Endodermal cell (in vitro differentiated cells): ENCODE measurements at regions not wholly inside any gene's neighbourhood (a gene's known extent, or its start where the extent isn't known, plus 50 kb on each side); places are given as distances from the start of the nearest gene placed in this dataset.

Source experiments
- DNase-seq: peaks from one replicate; pipeline ENCODE4 v3.0.0-alpha.2; 2017
- H3K27ac ChIP-seq: 2 replicates; pipeline ENCODE4 v1.5.1; 2013; ENCODE audit warnings: mild to moderate bottlenecking, low read depth, low read length, moderate library complexity
- H3K27me3 ChIP-seq: 2 replicates; pipeline ENCODE4 v1.6.1; 2013; ENCODE audit warnings: mild to moderate bottlenecking, low read length, moderate library complexity; ENCODE audit not compliant: insufficient read depth, control insufficient read depth, poor library complexity, severe bottlenecking
- H3K36me3 ChIP-seq: 2 replicates; pipeline ENCODE4 v1.7.0; 2013; ENCODE audit warnings: mild to moderate bottlenecking, low read length, moderate library complexity; ENCODE audit not compliant: control insufficient read depth, insufficient read depth
- H3K4me1 ChIP-seq: one replicate; pipeline ENCODE4 v1.7.0; 2013; ENCODE audit warnings: low read length; ENCODE audit not compliant: control insufficient read depth, insufficient read depth
- H3K4me3 ChIP-seq: 2 replicates; pipeline ENCODE4 v1.5.1; 2013; ENCODE audit warnings: mild to moderate bottlenecking, low read length, moderate library complexity
- H3K9ac ChIP-seq: 2 replicates; pipeline ENCODE4 v1.6.1; 2013; ENCODE audit warnings: mild to moderate bottlenecking, low read length, moderate library complexity; ENCODE audit not compliant: poor library complexity, severe bottlenecking; ENCODE audit errors: extremely low read depth
- H3K9me3 ChIP-seq: 2 replicates; pipeline ENCODE4 v1.6.1; 2013; ENCODE audit warnings: mild to moderate bottlenecking, low read length, moderate library complexity; ENCODE audit not compliant: control insufficient read depth
- H3K27ac Mint-ChIP-seq: 2 replicates; pipeline ENCODE4 v1.8.0; 2020; ENCODE audit warnings: mixed read lengths
- H3K27me3 Mint-ChIP-seq: 2 replicates; pipeline ENCODE4 v1.8.0; 2021; ENCODE audit warnings: mild to moderate bottlenecking, mixed read lengths; ENCODE audit not compliant: insufficient read depth
- H3K36me3 Mint-ChIP-seq: 2 replicates; pipeline ENCODE4 v1.8.0; 2020; ENCODE audit warnings: low read depth, mixed read lengths
- H3K4me1 Mint-ChIP-seq: 2 replicates; pipeline ENCODE4 v1.8.0; 2020; ENCODE audit warnings: mixed read lengths
- H3K4me3 Mint-ChIP-seq: 2 replicates; pipeline ENCODE4 v1.8.0; 2020; ENCODE audit warnings: mild to moderate bottlenecking, moderate library complexity, mixed read lengths
- H3K9me3 Mint-ChIP-seq: 2 replicates; pipeline ENCODE4 v1.8.0; 2020; ENCODE audit warnings: mild to moderate bottlenecking, mixed read lengths
- CTCF ChIP-seq: fragments of 200-600 bp; sonication (generic); conservative IDR thresholded peaks from 2 replicates; pipeline ENCODE4 v1.5.0; 2021; ENCODE audit warnings: antibody characterized with exemption, mild to moderate bottlenecking
- WGBS, 2 experiments: methylation state at CpG; one replicate each; pipeline versions ENCODE4 v1.1.5 to v1.1.7; 2013; ENCODE audit warnings: missing lambda C conversion rate in 2 of 2, mixed read lengths in 1 of 2; ENCODE audit not compliant: insufficient coverage in 1 of 2, insufficient read length in 1 of 2; 5-methylcytosine and 5-hydroxymethylcytosine counted together

DNA sequence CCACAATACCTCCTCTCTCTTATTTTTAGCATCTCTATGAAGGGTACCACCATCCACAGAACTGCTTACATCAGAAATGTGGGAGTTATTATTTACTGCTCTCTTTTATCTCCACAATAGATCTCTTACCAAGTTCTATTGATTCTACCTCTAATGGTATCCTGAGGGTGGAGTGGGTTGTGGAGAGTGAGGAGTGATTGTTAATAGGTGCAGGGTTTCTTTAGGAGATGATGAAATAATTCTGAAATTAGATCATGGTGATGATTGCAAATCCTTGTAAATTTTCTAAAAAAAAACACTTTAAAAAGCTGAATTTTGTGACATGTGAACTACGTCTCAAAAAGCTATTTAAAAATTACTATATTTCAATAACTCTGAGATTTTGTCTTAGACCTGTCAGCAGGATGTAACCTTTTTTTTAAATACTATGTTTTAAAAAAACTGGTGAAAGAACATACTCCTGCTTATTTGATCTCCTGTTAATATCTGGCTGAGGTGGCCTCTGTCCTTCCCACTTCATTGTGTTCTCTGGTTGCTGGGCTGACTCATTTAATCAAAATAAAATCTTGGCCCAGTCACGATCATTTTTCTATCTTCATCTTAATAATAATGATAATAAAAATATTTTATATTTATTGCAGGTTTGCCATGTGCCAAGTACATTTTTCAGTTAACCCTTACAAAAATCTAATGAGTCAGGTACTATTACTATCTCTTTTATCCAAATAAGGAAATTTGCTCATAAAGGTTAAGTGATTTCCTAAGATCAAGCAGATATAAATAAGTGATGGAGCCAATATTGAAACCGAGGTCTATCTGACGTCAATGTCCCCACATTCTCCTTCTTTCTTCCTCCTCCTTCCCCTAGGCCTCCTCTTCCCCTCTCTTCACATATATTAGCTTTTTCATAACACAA, 73.5 kb downstream of the GLUD2 start:
- no peak overlapping the region for H3K4me3 Mint-ChIP-seq
- H3K36me3 ChIP-seq, result no peaks in the 10 kb centered on the region

DNA sequence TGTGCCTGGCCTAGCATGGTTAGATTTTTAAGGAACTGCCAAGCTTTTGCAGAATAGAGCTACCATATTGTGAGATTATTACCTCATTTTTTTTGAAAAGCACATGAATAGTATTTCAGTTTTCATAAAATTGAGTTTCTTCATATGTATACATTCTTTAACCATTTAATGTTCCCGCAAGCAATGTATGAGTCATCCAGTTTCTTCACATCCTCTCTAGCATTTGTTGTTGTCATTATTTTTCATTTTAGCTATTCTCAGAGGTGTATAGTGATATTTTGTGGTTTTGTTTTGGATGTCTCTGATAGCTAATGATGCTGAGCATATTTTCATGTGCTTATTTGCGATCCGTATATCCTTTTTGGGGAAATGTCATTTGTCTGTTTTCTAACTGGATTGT, 74.9 kb downstream of the GLUD2 start:
- no peak overlapping the region for H3K27ac Mint-ChIP-seq
- H3K4me3 Mint-ChIP-seq, result no peak overlapping the region
- WGBS, 2 experiments, result 100% methylated on average over 2 of the region's 3 CpGs; no CpG with 5 or more reads in 1 of the 2 experiments
- H3K9me3 Mint-ChIP-seq, result peaks cover 32% of the 10 kb centered on the region
- H3K27ac ChIP-seq, result no peak overlapping the region
- H3K4me3 ChIP-seq, result no peak overlapping the region
- no peaks in the 10 kb centered on the region for H3K36me3 Mint-ChIP-seq
- no peaks in the 10 kb centered on the region for H3K27me3 ChIP-seq
- no peaks in the 10 kb centered on the region for H3K27me3 Mint-ChIP-seq
- no peak for TF ChIP-seq CTCF
- H3K9ac ChIP-seq, result no peak overlapping the region
- no peak for DNase-seq
- H3K36me3 ChIP-seq, result no peaks in the 10 kb centered on the region
- no peaks in the 10 kb centered on the region for H3K9me3 ChIP-seq
- no peaks in the 10 kb centered on the region for H3K4me1 ChIP-seq
- no peaks in the 10 kb centered on the region for H3K4me1 Mint-ChIP-seq

More for the DNA sequence above, 73.5 kb downstream of the GLUD2 start:
- no peaks in the 10 kb centered on the region for H3K27me3 ChIP-seq
- DNase-seq, result no peak
- no peak for TF ChIP-seq CTCF
- Mint-ChIP-seq H3K36me3 (no peaks in the 10 kb centered on the region), H3K27ac (no peak overlapping the region), H3K27me3 (no peaks in the 10 kb centered on the region), H3K4me1 (no peaks in the 10 kb centered on the region), H3K9me3 (peaks cover 40% of the 10 kb centered on the region)
- H3K27ac ChIP-seq, result no peak overlapping the region
- 91% methylated on average over 3 of the region's 4 CpGs; no CpG with 5 or more reads in 1 of the 2 experiments for WGBS, 2 experiments
- H3K9ac ChIP-seq, result no peak overlapping the region
- H3K4me3 ChIP-seq, result no peak overlapping the region
- H3K4me1 ChIP-seq, result no peaks in the 10 kb centered on the region
- no peaks in the 10 kb centered on the region for H3K9me3 ChIP-seq

- WGBS, 2 experiments, result 80 to 96% methylated on average over 2 to 5 of the region's 5 CpGs
- Histone ChIP-seq H3K4me1 (no peaks in the 10 kb centered on the region), H3K36me3 (no peaks in the 10 kb centered on the region), H3K9me3 (no peaks in the 10 kb centered on the region), H3K9ac (no peak overlapping the region), H3K27ac (no peak overlapping the region), H3K4me3 (no peak overlapping the region), H3K27me3 (no peaks in the 10 kb centered on the region)
- H3K27me3 Mint-ChIP-seq, result no peaks in the 10 kb centered on the region
- peaks cover 27% of the 10 kb centered on the region for H3K9me3 Mint-ChIP-seq
- H3K4me3 Mint-ChIP-seq, result no peak overlapping the region
- DNase-seq, result no peak
- H3K27ac Mint-ChIP-seq, result no peak overlapping the region
- no peaks in the 10 kb centered on the region for H3K36me3 Mint-ChIP-seq
- peaks cover 4% of the 10 kb centered on the region for H3K4me1 Mint-ChIP-seq
- no peak for TF ChIP-seq CTCF
Measured at GRCh38 chrX:121128925-121129877, 81.8 kb downstream of the GLUD2 start.
